ENCODE measurements at regions not wholly inside any gene's neighbourhood (a gene's known extent, or its start where the extent isn't known, plus 50 kb on each side); places are given as distances from the start of the nearest gene placed in this dataset.

DNA sequence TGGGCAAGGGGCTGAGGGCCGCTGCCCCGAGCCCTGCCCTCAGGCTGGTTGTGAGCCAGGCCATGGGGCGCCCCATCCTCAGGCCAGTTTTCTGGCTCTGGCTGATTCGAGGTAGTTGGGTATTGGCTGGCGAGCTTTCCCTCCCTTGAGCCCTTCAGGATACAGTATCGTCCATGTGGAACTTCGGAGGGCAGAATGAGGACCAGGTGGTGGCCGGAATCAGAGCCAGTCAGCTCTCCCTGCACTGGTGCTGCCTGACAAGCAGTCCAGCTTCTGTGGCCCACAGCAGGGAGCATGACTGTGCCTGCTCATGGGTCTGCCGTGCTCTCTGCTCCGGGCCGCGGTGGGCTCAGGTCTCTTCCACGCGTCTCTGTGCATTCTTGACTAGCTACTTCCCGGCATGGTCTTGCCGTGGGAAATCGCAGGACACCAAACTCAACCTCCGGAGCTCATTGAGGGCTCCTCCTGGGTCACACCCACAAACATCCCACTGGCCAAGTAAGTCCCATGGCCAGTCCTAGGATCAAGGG is 1289.3 kb downstream of the BRD1 start:
- Mint-ChIP-seq H3K27ac (no peak overlapping the region), H3K27me3 (peaks cover 3% of the 10 kb centered on the region), H3K9me3 (ENCODE audit: insufficient read depth) (no peaks in the 10 kb centered on the region), H3K4me3 (no peak overlapping the region), H3K4me1 (no peaks in the 10 kb centered on the region)
- ChIA-PET POLR2A (no interaction called here), CTCF (no interaction called here)
- H3K36me3 ChIP-seq (replicated peaks in 1 of 2; ENCODE audit: control extremely low read depth in 1 of 2, control insufficient read depth in 1 of 2, extremely low read depth in 1 of 2, insufficient read depth in 2 of 2, low read length in 1 of 2) = no peaks in the 10 kb centered on the region
- no peak overlapping the region for H2AFZ ChIP-seq (ENCODE audit: insufficient read depth, low read depth, low read length, poor library complexity, severe bottlenecking)
- H3K27me3 ChIP-seq (replicated peaks in 1 of 4; ENCODE audit: control extremely low read depth in 1 of 4, control insufficient read depth in 3 of 4, insufficient read depth in 4 of 4, low read length in 3 of 4) = no peaks in the 10 kb centered on the region
- H3K27ac ChIP-seq (ENCODE audit: low read length in 2 of 2) = no peak overlapping the region
- DNase-seq (no peak), ATAC-seq (ENCODE audit: low read depth) (no peak)
- TF ChIP-seq, protein P1, sequence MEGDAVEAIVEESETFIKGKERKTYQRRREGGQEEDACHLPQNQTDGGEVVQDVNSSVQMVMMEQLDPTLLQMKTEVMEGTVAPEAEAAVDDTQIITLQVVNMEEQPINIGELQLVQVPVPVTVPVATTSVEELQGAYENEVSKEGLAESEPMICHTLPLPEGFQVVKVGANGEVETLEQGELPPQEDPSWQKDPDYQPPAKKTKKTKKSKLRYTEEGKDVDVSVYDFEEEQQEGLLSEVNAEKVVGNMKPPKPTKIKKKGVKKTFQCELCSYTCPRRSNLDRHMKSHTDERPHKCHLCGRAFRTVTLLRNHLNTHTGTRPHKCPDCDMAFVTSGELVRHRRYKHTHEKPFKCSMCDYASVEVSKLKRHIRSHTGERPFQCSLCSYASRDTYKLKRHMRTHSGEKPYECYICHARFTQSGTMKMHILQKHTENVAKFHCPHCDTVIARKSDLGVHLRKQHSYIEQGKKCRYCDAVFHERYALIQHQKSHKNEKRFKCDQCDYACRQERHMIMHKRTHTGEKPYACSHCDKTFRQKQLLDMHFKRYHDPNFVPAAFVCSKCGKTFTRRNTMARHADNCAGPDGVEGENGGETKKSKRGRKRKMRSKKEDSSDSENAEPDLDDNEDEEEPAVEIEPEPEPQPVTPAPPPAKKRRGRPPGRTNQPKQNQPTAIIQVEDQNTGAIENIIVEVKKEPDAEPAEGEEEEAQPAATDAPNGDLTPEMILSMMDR (IDR thresholded peaks at IDR 0.05) = no peak
- no peak for TF ChIP-seq EZH2 (IDR thresholded peaks at IDR 0.05; ENCODE audit: borderline replicate concordance, insufficient read depth, low read depth, low read length, poor library complexity, severe bottlenecking)
- intact Hi-C loops (cut with micrococcal nuclease) = no loop called here
- no peak overlapping the region for H3K4me3 ChIP-seq (ENCODE audit: control extremely low read depth in 1 of 5, extremely low read depth in 1 of 5, insufficient read depth in 1 of 5, low read depth in 2 of 5, low read length in 4 of 5)
- peaks cover 0 to 14% (median 0%) of the 10 kb centered on the region in 3 donors for H3K9me3 ChIP-seq (ENCODE audit: control extremely low read depth in 1 of 3, control insufficient read depth in 2 of 3, insufficient read depth in 1 of 3, low read length in 2 of 3)
- no peak overlapping the region for H3K9ac ChIP-seq (ENCODE audit: low read length)
- no peak overlapping the region for H3K4me2 ChIP-seq (replicated peaks; ENCODE audit: low read depth, low read length, poor library complexity, severe bottlenecking)
- no peaks in the 10 kb centered on the region for H4K20me1 ChIP-seq (ENCODE audit: control insufficient read depth, insufficient read depth, low read length, poor library complexity, severe bottlenecking)
- no peaks in the 10 kb centered on the region for H3K4me1 ChIP-seq (ENCODE audit: control insufficient read depth in 2 of 2, insufficient read depth in 2 of 2, low read length in 2 of 2)
- WGBS (ENCODE audit: insufficient coverage) = 92% methylated on average over 17 of the region's 18 CpGs
- H3K79me2 ChIP-seq (ENCODE audit: control insufficient read depth, insufficient read depth, low read length) = no peaks in the 10 kb centered on the region

DNA sequence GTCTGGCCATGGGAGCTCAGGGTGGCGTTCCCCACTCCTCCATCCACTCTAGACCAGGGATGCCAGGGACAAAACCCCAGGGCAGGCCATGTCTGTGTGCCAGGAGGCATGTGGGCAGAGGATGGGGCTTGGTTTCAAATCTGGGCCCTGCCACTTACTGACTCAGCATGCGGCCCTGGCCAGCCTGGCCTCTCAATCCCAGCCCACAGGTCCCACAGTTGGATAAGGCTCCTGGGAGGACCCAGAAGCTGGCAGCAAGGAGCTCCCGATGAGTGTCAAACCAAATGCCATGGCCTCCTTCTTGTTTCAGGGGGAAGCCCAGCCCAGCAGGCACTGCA is 1290.4 kb downstream of the BRD1 start:
- H4K20me1 ChIP-seq (ENCODE audit: control insufficient read depth, insufficient read depth, low read length, poor library complexity, severe bottlenecking) = no peaks in the 10 kb centered on the region
- H3K27ac Mint-ChIP-seq = no peak overlapping the region
- H3K4me3 Mint-ChIP-seq = no peak overlapping the region
- no peaks in the 10 kb centered on the region for H3K27me3 ChIP-seq (replicated peaks in 1 of 4; ENCODE audit: control extremely low read depth in 1 of 4, control insufficient read depth in 3 of 4, insufficient read depth in 4 of 4, low read length in 3 of 4)
- H3K4me2 ChIP-seq (replicated peaks; ENCODE audit: low read depth, low read length, poor library complexity, severe bottlenecking) = no peak overlapping the region
- no peak overlapping the region for H2AFZ ChIP-seq (ENCODE audit: insufficient read depth, low read depth, low read length, poor library complexity, severe bottlenecking)
- 96% methylated on average over 2 of the region's 3 CpGs for WGBS (ENCODE audit: insufficient coverage)
- no peak overlapping the region for H3K4me3 ChIP-seq (ENCODE audit: control extremely low read depth in 1 of 5, extremely low read depth in 1 of 5, insufficient read depth in 1 of 5, low read depth in 2 of 5, low read length in 4 of 5)
- no peak for TF ChIP-seq EZH2 (IDR thresholded peaks at IDR 0.05; ENCODE audit: borderline replicate concordance, insufficient read depth, low read depth, low read length, poor library complexity, severe bottlenecking)
- TF ChIP-seq, protein P1 (IDR thresholded peaks at IDR 0.05) = no peak
- H3K9ac ChIP-seq (ENCODE audit: low read length) = no peak overlapping the region
- ChIA-PET CTCF (no interaction called here), POLR2A (no interaction called here)
- H3K79me2 ChIP-seq (ENCODE audit: control insufficient read depth, insufficient read depth, low read length) = no peaks in the 10 kb centered on the region
- DNase-seq (no peak), ATAC-seq (ENCODE audit: low read depth) (no peak)
- H3K4me1 Mint-ChIP-seq = no peaks in the 10 kb centered on the region
- H3K27me3 Mint-ChIP-seq = peaks cover 3% of the 10 kb centered on the region
- no peaks in the 10 kb centered on the region for H3K36me3 ChIP-seq (replicated peaks in 1 of 2; ENCODE audit: control extremely low read depth in 1 of 2, control insufficient read depth in 1 of 2, extremely low read depth in 1 of 2, insufficient read depth in 2 of 2, low read length in 1 of 2)
- peaks cover 0 to 10% (median 0%) of the 10 kb centered on the region in 3 donors for H3K9me3 ChIP-seq (ENCODE audit: control extremely low read depth in 1 of 3, control insufficient read depth in 2 of 3, insufficient read depth in 1 of 3, low read length in 2 of 3)
- intact Hi-C loops (cut with micrococcal nuclease) = no loop called here
- no peak overlapping the region for H3K27ac ChIP-seq (ENCODE audit: low read length in 2 of 2)
- H3K9me3 Mint-ChIP-seq (ENCODE audit: insufficient read depth) = no peaks in the 10 kb centered on the region
- H3K4me1 ChIP-seq (ENCODE audit: control insufficient read depth in 2 of 2, insufficient read depth in 2 of 2, low read length in 2 of 2) = no peaks in the 10 kb centered on the region
